ENCODE measurements at regions not wholly inside any gene's neighbourhood (a gene's known extent, or its start where the extent isn't known, plus 50 kb on each side); places are given as distances from the start of the nearest gene placed in this dataset.

GRCh38 chr4:159551281-159551680 is 448.4 kb downstream of the RAPGEF2 start:
- TF ChIP-seq CTCF (IDR thresholded peaks at IDR 0.05; ENCODE audit: insufficient read depth, low read depth, low read length) (no peak), EZH2 (IDR thresholded peaks at IDR 0.05; ENCODE audit: insufficient read depth, low read length) (no peak)
